ENCODE measurements at regions not wholly inside any gene's neighbourhood (a gene's known extent, or its start where the extent isn't known, plus 50 kb on each side); places are given as distances from the start of the nearest gene placed in this dataset.
"Not testable (repeated sequence)": the region's sequence is repeated elsewhere in the genome, so short reads cannot be mapped to it uniquely, and the experiment has no call there.

DNA sequence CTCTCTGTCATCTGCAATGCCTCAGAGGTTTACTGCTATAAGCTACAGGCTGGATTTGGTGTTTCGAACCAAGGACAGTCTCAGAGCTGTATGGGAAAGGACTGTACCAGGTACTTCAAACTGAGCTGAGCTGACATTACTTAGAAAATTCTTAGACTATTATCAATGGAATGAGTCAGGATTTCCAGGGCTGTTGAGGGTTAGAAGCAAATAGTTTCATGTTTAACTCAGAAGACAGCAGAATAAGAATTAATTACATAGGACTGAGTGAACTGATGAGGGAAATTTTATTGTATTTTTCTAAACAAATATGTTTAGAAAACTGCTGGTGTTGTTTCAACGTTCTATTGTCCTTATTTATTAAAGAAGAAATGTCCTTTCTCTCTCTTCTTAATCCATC lies 74.3 kb upstream of the CAPZB start:
- Histone ChIP-seq H3K4me1 (ENCODE audit: control insufficient read depth in 1 of 2, extremely low read depth in 1 of 2, insufficient read depth in 2 of 2, low read length in 2 of 2) (peaks cover 0 to 11% of the 10 kb centered on the region in 2 experiments), H3K4me3 (ENCODE audit: control insufficient read depth in 1 of 2, extremely low read depth in 1 of 2, low read length in 1 of 2) (no peak overlapping the region), H3K27ac (ENCODE audit: low read length) (no peak overlapping the region), H3K27me3 (replicated peaks in 1 of 2; ENCODE audit: control insufficient read depth in 2 of 2, extremely low read depth in 1 of 2, insufficient read depth in 2 of 2, low read length in 1 of 2) (peaks cover 0 to 10% of the 10 kb centered on the region in 2 experiments), H3K9me3 (no peaks in the 10 kb centered on the region), H3K36me3 (ENCODE audit: control insufficient read depth in 2 of 2, extremely low read depth in 1 of 2, insufficient read depth in 1 of 2, low read length in 1 of 2) (no peaks in the 10 kb centered on the region)
- POLR2A ChIA-PET, result no interaction called here
- CTCF ChIA-PET, result interaction anchor here in 1 of 2 donors (0.6 kb wide), 1 partner anchor 93 kb away, joined by 3 read pairs; no protein-coding TSS in a partner anchor
- no peak overlapping the region for H3K27ac Mint-ChIP-seq
- peaks cover 3 to 6% of the 10 kb centered on the region in 2 donors for H3K27me3 Mint-ChIP-seq
- H3K4me1 Mint-ChIP-seq, result peaks cover 9 to 19% (median 13%) of the 10 kb centered on the region in 3 donors
- DNase-seq (no peak), ATAC-seq (replicated peaks in 1 of 4) (no peak)
- no peaks in the 10 kb centered on the region for H3K9me3 Mint-ChIP-seq
- no peaks in the 10 kb centered on the region for H3K36me3 Mint-ChIP-seq
- no CpG with 5 or more reads among the region's 2 CpGs for WGBS (ENCODE audit: insufficient coverage)
- no peak overlapping the region for H3K4me3 Mint-ChIP-seq

DNA sequence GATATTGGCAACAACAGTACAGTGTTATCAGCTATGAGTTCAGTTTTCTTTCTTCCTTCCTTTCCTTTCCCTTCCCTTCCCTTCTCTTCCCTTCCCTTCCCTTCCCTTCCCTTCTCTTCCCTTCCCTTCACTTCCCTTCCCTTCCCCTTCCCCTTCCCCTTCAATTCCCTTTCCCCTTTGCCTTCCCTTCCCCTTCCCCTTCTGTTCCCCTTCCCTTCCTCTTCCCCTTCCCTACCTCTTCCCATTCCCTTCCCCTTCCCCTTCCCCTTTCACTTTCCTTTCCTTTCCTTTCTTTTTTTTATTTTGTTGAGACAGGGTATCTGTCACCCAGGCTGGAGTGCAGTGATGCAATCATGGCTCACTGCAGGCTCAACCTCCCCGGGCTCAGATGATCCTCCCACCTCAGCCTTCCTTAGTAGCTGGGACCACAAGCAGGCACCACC lies 72.3 kb upstream of the CAPZB start:
- Histone ChIP-seq H3K9me3 (no peaks in the 10 kb centered on the region), H3K27ac (ENCODE audit: low read length) (no peak overlapping the region), H3K27me3 (replicated peaks in 1 of 2; ENCODE audit: control insufficient read depth in 2 of 2, extremely low read depth in 1 of 2, insufficient read depth in 2 of 2, low read length in 1 of 2) (peaks cover 0 to 8% of the 10 kb centered on the region in 2 experiments), H3K36me3 (ENCODE audit: control insufficient read depth in 2 of 2, extremely low read depth in 1 of 2, insufficient read depth in 1 of 2, low read length in 1 of 2) (no peaks in the 10 kb centered on the region), H3K4me3 (ENCODE audit: control insufficient read depth in 1 of 2, extremely low read depth in 1 of 2, low read length in 1 of 2) (no peak overlapping the region), H3K4me1 (ENCODE audit: control insufficient read depth in 1 of 2, extremely low read depth in 1 of 2, insufficient read depth in 2 of 2, low read length in 2 of 2) (peaks cover 0 to 11% of the 10 kb centered on the region in 2 experiments)
- ATAC-seq (replicated peaks in 1 of 4), result no peak
- H3K27ac Mint-ChIP-seq, result no peak overlapping the region
- H3K4me1 Mint-ChIP-seq, result peaks cover 9 to 19% (median 13%) of the 10 kb centered on the region in 3 donors
- no peaks in the 10 kb centered on the region for H3K9me3 Mint-ChIP-seq
- ChIA-PET CTCF (no interaction called here), POLR2A (no interaction called here)
- H3K36me3 Mint-ChIP-seq, result no peaks in the 10 kb centered on the region
- no CpG with 5 or more reads among the region's 1 CpG for WGBS (ENCODE audit: insufficient coverage)
- DNase-seq, result no peak
- H3K4me3 Mint-ChIP-seq, result no peak overlapping the region
- H3K27me3 Mint-ChIP-seq, result peaks cover 7% of the 10 kb centered on the region in 2 donors

DNA sequence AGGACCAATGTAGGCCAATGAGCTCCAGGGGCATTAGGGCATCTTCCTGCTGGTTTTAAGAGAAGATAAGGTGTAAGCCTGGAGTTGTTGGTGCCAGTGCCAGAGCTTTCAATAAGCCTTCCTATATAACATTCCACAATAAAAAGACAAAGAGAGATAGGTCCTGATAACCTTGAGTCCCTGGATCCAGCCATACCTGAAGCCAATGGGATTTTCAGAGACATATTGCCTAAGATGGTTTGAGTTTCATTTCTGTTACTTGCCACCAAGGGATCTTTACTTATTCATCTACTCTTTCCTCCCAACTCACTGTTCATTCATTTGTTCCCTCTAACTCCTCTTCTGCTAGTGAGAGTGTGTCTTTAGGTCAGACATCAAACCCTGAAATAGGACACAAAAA lies 68.8 kb upstream of the CAPZB start:
- no peak for ATAC-seq (replicated peaks in 1 of 4)
- peaks cover 7 to 11% of the 10 kb centered on the region in 2 donors for H3K27me3 Mint-ChIP-seq
- peaks cover 0 to 6% (median 3%) of the 10 kb centered on the region in 3 donors for H3K9me3 Mint-ChIP-seq
- no peaks in the 10 kb centered on the region for H3K36me3 ChIP-seq (ENCODE audit: control insufficient read depth in 2 of 2, extremely low read depth in 1 of 2, insufficient read depth in 1 of 2, low read length in 1 of 2)
- H3K27ac ChIP-seq (ENCODE audit: low read length), result no peak overlapping the region
- no peaks in the 10 kb centered on the region for H3K9me3 ChIP-seq
- H3K36me3 Mint-ChIP-seq, result no peaks in the 10 kb centered on the region
- H3K27ac Mint-ChIP-seq, result no peak overlapping the region
- peaks cover 0 to 11% of the 10 kb centered on the region in 2 experiments for H3K4me1 ChIP-seq (ENCODE audit: control insufficient read depth in 1 of 2, extremely low read depth in 1 of 2, insufficient read depth in 2 of 2, low read length in 2 of 2)
- H3K4me1 Mint-ChIP-seq, result peaks cover 9 to 18% (median 9%) of the 10 kb centered on the region in 3 donors
- POLR2A ChIA-PET, result no interaction called here
- DNase-seq, result no peak
- CTCF ChIA-PET, result no interaction called here
- no peak overlapping the region for H3K4me3 ChIP-seq (ENCODE audit: control insufficient read depth in 1 of 2, extremely low read depth in 1 of 2, low read length in 1 of 2)
- peaks cover 0 to 8% of the 10 kb centered on the region in 2 experiments for H3K27me3 ChIP-seq (replicated peaks in 1 of 2; ENCODE audit: control insufficient read depth in 2 of 2, extremely low read depth in 1 of 2, insufficient read depth in 2 of 2, low read length in 1 of 2)
- no peak overlapping the region for H3K4me3 Mint-ChIP-seq

DNA sequence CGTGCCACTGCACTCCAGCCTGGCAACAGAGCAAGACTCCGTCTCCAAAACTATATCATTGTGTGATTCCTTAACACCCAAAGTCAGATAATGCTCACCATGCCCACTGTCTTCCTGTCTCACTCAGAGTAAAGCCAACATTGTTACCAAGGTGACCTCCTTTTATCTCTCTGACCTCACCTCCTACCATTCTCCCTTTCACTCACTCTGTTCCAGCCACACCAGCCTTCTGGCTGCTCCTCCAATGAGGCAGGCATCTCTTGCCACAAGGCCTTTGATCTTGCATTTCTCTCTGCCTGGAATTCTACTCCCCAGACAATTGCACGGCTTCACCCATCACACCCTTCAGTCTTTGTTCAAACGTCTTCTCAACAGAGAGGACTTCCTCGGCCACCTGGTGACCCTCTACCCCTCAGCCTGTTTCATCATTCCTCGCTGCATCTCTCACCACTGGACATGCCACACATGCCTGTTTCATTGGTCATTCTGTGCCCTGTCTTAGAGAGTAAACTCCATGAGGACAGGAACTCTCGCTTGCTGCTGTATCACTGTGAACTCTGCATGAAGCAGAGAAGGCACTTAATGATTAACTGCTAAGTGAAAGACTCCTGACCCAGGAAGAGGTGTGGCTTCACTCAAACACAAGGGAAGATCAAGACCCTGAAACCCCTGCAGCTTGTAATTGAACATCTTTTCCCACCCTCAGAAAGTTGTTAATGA lies 67.1 kb upstream of the CAPZB start:
- ChIA-PET POLR2A (no interaction called here), CTCF (no interaction called here)
- no peaks in the 10 kb centered on the region for H3K9me3 ChIP-seq
- Mint-ChIP-seq H3K27me3 (peaks cover 4 to 5% of the 10 kb centered on the region in 2 donors), H3K4me3 (no peak overlapping the region), H3K9me3 (peaks cover 0 to 6% (median 6%) of the 10 kb centered on the region in 3 donors), H3K27ac (no peak overlapping the region), H3K36me3 (no peaks in the 10 kb centered on the region), H3K4me1 (peaks cover 0 to 12% (median 6%) of the 10 kb centered on the region in 3 donors)
- 82% methylated on average over 6 of the region's 7 CpGs for WGBS (ENCODE audit: insufficient coverage)
- H3K36me3 ChIP-seq (ENCODE audit: control insufficient read depth in 2 of 2, extremely low read depth in 1 of 2, insufficient read depth in 1 of 2, low read length in 1 of 2), result no peaks in the 10 kb centered on the region
- no peak for ATAC-seq (replicated peaks in 1 of 4)
- no peak overlapping the region for H3K4me3 ChIP-seq (ENCODE audit: control insufficient read depth in 1 of 2, extremely low read depth in 1 of 2, low read length in 1 of 2)
- no peaks in the 10 kb centered on the region for H3K4me1 ChIP-seq (ENCODE audit: control insufficient read depth in 1 of 2, extremely low read depth in 1 of 2, insufficient read depth in 2 of 2, low read length in 2 of 2)
- H3K27ac ChIP-seq (ENCODE audit: low read length), result no peak overlapping the region
- no peak for DNase-seq
- H3K27me3 ChIP-seq (replicated peaks in 1 of 2; ENCODE audit: control insufficient read depth in 2 of 2, extremely low read depth in 1 of 2, insufficient read depth in 2 of 2, low read length in 1 of 2), result peaks cover 0 to 4% of the 10 kb centered on the region in 2 experiments

DNA sequence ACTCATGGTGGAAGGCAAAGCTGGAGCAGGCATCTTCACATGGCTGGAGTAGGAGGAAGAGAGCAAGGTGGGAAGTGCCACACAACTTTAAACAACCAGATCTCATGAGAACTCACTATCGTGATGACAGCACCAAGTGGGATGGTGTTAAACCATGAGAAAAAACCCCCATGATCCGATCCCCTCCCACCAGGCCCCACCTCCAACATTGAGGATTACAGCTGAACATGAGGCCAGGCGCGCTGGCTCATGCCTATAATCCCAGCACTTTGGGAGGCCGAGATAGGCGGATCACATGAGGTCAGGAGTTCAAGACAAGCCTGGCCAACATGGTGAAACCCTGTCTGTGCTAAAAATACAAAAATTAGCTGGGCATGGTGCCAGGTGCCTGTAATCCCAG lies 66.5 kb upstream of the CAPZB start:
- H3K27me3 Mint-ChIP-seq; ATAC-seq (replicated peaks in 1 of 4); H3K36me3 Mint-ChIP-seq; H3K36me3 ChIP-seq (ENCODE audit: control insufficient read depth in 2 of 2, extremely low read depth in 1 of 2, insufficient read depth in 1 of 2, low read length in 1 of 2); POLR2A ChIA-PET; H3K27ac ChIP-seq (ENCODE audit: low read length); H3K27me3 ChIP-seq (replicated peaks in 1 of 2; ENCODE audit: control insufficient read depth in 2 of 2, extremely low read depth in 1 of 2, insufficient read depth in 2 of 2, low read length in 1 of 2); H3K9me3 ChIP-seq; DNase-seq; H3K4me1 ChIP-seq (ENCODE audit: control insufficient read depth in 1 of 2, extremely low read depth in 1 of 2, insufficient read depth in 2 of 2, low read length in 2 of 2); CTCF ChIA-PET; H3K4me3 ChIP-seq (ENCODE audit: control insufficient read depth in 1 of 2, extremely low read depth in 1 of 2, low read length in 1 of 2); H3K9me3 Mint-ChIP-seq; H3K4me3 Mint-ChIP-seq; H3K27ac Mint-ChIP-seq: not testable (repeated sequence)
- WGBS (ENCODE audit: insufficient coverage), result 80% methylated on average over 5 of the region's 6 CpGs
- peaks cover 0 to 15% (median 6%) of the 10 kb centered on the region in 3 donors for H3K4me1 Mint-ChIP-seq

DNA sequence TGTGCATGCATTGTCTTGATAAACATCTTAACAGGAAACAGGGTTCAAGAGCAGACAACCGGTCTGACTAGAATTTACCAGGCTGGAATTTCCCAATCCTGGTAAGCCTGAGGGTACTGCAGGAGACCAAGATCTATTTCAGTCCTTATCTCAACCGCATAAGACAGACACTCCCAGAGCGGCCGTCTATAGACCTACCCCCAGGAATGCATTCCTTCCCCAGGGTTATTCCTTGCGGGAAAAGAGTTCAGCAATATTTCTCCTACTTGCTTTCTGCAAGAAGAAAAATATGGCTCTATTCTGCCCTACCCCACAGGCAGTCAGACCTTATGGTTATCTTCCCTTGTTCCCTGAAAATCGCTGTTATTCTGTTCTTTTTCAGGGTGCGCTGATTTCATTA lies 65.1 kb upstream of the CAPZB start:
- WGBS (ENCODE audit: insufficient coverage), result 100% methylated on average over 4 of the region's 7 CpGs
- CTCF ChIA-PET; DNase-seq; H3K27ac Mint-ChIP-seq; POLR2A ChIA-PET; H3K4me3 Mint-ChIP-seq; ATAC-seq (replicated peaks in 1 of 4); H3K9me3 ChIP-seq; H3K36me3 Mint-ChIP-seq; H3K4me3 ChIP-seq (ENCODE audit: control insufficient read depth in 1 of 2, extremely low read depth in 1 of 2, low read length in 1 of 2); H3K36me3 ChIP-seq (ENCODE audit: control insufficient read depth in 2 of 2, extremely low read depth in 1 of 2, insufficient read depth in 1 of 2, low read length in 1 of 2); H3K27me3 Mint-ChIP-seq; H3K27me3 ChIP-seq (replicated peaks in 1 of 2; ENCODE audit: control insufficient read depth in 2 of 2, extremely low read depth in 1 of 2, insufficient read depth in 2 of 2, low read length in 1 of 2); H3K4me1 ChIP-seq (ENCODE audit: control insufficient read depth in 1 of 2, extremely low read depth in 1 of 2, insufficient read depth in 2 of 2, low read length in 2 of 2); H3K27ac ChIP-seq (ENCODE audit: low read length): not testable (repeated sequence)
- peaks cover 0 to 15% (median 6%) of the 10 kb centered on the region in 3 donors for H3K4me1 Mint-ChIP-seq
- H3K9me3 Mint-ChIP-seq, result peaks cover 4 to 15% (median 13%) of the 10 kb centered on the region in 3 donors
